ENCODE measurements at regions not wholly inside any gene's neighbourhood (a gene's known extent, or its start where the extent isn't known, plus 50 kb on each side); places are given as distances from the start of the nearest gene placed in this dataset.

- no peak for TF ChIP-seq CTCF (conservative IDR thresholded peaks at IDR 0.05 in 1 of 2, IDR thresholded peaks at IDR 0.05 in 1 of 2; ENCODE audit: low read depth in 1 of 2, low read length in 2 of 2)
- TF ChIP-seq EZH2 (IDR thresholded peaks at IDR 0.05; ENCODE audit: low read length, missing control alignments) = no peak
Measured at GRCh38 chr18:68186039-68186438, 528.9 kb downstream of the TMX3 start.
